OCI-M2 (cell line): ENCODE measurements at regions not wholly inside any gene's neighbourhood (a gene's known extent, or its start where the extent isn't known, plus 50 kb on each side); places are given as distances from the start of the nearest gene placed in this dataset.
"Not testable (repeated sequence)": the region's sequence is repeated elsewhere in the genome, so short reads cannot be mapped to it uniquely, and the experiment has no call there.

ENCODE experiments used
- DNase-seq: peaks from one replicate; lab custom pipeline; 2025; ENCODE audit not compliant: unreplicated experiment; lab: John Stamatoyannopoulos, UW

DNA sequence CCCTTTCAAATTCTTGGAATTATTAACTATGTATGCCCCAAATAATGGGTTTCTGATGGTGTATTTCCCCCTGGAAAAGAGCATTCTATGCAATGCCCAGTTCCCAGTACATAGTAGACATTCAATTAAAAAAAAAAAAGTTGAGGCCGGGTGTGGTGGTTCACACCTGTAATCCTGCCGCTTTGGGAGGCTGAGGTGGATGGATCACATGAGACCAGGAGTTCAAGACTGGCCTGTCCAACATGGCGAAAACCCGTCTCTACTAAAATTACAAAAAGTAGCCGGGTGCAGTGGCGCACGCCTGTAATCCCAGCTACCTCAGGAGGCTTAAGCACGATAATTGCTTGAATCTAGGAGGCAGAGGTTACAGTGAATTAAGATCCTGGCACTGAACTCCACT, 83.3 kb upstream of the ZNF217 start:
- no peak for DNase-seq

- no peak for DNase-seq
These were observed 82.8 kb upstream of the ZNF217 start for GRCh38 chr20:53676519-53676822.

GRCh38 chr20:53672484-53673129, 79.0 kb upstream of the ZNF217 start:
- no peak for DNase-seq

DNA sequence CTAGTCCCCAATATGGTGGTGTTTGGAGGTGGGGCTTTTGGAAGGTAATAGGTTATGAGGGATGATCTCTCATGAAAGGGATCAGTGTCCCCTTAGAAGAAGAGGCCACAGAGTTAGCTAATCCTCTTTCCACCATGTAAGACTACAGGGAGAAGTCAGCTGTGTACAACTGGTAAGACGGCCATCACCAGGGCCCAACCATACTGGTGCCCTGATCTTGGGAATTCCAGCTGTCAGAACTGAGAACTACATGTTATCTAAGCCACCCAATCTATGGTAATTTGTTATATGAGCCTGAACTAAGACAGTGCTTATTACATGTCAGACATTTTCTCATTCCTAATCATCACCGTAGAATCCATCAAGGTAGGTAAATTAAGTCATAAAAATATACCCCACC, 77.7 kb upstream of the ZNF217 start:
- DNase-seq: no peak

DNA sequence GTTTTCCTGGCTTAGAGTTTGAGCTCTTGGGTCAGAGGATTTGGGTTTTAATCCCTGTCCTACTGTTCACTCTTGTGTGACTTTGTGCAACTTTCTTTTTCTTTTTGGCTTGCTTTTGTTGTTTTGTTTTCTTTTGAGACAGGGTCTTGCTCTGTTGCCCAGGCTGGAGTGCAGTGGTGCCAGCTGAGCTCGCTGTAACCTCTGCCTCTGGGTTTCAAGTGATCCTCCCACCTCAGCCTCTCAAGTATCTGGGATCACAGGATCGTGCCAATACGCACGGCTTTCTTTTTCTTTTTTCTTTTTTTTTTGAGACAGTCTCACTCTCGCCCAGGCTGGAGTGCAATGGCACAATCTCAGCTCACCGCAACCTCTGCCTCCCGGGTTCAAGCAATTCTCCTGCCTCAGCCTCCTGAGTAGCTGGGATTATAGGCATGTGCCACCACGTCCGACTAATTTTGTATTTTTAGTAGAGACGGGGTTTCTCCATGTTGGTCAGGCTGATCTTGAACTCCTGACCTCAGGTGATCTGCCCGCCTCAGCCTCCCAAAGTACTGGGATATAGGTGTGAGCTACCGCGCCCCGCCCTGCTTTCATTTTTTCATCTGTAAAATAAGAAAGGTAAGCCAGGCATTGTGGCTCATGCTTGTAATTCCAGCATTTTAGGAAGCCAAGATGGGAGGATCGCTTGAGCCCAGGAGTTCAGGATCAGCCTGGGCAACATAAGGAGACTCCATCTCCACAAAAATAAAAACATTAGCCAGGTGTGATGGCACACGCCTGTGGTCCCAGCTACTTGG, 76.1 kb upstream of the ZNF217 start:
- DNase-seq: not testable (repeated sequence)

GRCh38 chr20:53668992-53669391, 75.4 kb upstream of the ZNF217 start:
- DNase-seq: no peak

DNA sequence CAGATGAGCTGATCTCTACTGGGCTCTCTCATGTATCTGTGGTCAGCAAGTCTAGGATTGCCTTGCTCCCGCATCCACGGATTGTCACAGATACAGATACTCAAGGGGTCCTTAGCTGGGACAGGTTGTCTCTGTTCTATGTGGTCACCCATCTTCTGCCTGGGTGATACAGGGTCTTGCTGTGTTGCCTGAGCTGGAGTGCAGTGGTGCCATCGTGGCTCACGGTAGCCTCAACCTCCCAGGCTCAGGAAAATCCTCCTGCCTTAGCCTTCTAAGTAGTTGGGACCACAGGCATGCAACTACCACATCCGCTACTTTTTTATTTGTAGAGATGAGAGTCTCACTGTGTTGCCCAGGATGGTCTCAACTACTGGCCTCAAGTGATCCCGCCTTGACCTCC, 72.5 kb upstream of the ZNF217 start:
- no peak for DNase-seq

DNA sequence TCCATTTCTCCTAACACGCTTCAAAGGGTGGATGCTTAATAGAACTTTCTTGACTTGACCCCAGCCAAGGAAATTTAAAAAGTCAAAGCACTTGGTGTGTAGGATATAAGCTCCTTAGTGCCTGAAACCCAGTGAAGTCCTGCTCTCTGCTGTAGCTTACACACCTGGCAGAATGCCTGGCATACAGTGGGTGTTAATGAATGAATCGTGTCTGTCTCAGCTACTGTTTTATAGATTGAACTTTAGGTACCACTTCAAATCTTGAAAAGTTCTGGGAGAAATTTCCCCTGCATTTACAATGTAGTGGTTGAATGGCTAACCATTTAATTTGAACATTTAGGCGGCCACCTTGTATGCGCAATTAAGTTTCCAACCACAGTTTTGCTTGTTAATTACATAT, 70.5 kb upstream of the ZNF217 start:
- no peak for DNase-seq

- DNase-seq: not testable (repeated sequence)
These were observed 69.9 kb upstream of the ZNF217 start for GRCh38 chr20:53663521-53663920.

DNA sequence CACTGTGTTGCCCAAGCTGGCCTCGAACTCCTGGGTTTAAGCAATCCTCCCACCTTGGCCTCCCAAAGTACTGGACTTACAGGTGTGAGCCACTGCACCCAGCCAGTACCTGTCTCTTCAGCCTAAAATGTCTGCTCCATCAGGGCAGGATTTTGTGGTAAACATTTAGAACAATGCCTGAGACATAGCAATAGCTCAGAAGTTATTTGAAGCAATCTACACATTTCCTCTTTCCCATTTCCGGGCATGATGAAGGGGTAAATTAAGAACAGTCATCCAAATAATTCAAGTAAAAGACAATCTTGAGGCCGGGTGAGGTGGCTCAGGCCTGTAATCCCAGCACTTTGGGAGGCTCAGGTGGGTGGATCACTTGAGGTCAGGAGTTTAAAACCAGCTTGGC, 69.0 kb upstream of the ZNF217 start:
- DNase-seq: no peak

- DNase-seq: no peak
These were observed 67.3 kb upstream of the ZNF217 start for GRCh38 chr20:53660947-53661381.

- no peak for DNase-seq
These were observed 66.7 kb upstream of the ZNF217 start for GRCh38 chr20:53660078-53660909.

DNA sequence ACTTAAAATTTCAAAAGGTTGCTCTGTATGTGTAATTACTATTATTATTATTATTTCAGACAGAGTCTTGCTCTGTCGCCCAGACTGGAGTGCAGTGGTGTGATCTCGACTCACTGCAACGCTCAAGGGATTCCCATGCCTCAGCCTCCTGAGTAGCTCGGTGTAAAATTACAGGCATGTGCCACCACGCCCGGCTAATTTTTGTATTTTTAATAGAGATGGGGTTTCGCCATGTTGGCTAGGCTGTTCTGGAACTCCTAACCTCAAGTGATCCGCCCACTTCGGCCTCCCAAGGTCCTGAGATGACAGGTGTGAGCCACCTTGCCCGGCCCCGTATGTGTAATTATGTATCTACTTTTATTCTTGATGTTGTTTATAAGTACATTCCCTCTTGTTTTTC, 65.3 kb upstream of the ZNF217 start:
- DNase-seq: no peak

DNA sequence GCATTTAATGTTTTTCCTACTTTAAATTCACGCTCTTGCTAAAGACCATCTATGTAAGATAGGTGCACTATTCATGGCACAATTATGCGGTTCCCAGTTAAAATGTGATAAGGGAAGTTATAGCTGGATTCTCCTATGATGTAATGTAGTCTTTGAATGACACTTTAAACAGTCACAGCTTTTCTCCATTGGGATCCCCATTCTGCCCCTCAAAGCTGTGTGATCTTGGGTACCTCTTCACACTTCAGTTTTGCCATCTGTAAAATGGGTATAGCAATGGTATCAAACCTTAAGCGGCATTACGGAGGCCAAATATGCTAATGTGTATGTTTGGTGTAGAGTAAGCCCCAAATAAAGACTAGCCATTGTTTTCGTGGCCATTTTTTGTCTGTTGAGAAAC, 64.7 kb upstream of the ZNF217 start:
- no peak for DNase-seq

GRCh38 chr20:53657732-53658131, 64.1 kb upstream of the ZNF217 start:
- DNase-seq: no peak

- DNase-seq: no peak
These were observed 63.6 kb upstream of the ZNF217 start for GRCh38 chr20:53657279-53657678.

DNA sequence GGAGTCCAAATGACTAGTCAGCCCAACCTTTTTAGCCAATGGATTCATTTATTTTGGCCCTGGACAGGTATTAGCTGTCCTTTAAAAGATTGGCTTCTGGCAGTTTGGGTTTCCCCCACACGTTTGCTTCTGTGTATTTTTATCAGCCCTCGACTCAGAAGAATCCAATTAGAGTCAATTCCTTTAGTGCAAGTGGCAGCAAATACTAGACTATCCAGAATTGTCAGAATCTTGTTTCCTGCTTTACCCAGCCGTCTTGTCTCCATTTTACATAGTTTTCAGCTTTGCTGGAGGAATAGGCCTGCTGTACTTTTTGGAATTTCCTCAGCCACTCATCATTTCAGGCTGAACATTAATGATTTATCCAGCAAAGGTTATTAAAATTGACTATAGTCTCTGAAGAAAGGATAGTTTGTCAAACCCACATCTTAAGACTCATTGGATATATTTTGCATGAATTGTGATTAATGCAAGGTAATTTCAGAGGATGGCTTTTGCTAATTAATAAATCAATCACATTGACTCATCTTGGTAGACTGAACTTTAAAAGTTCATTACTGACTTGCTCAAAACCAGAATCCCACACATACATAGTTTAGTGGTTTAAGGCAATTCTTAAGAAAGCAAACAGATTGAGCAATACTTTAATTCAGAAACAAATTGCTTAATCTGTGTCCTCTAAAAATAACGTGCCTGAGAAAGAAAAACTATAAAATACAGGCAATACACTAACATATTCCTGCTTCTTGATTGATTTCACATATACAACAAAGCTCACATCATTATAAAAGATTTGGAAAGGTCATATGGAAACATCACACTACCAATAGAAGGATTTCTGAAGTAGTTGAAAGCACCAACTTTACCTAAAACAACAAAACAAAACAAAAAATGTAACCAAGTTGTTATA, 62.9 kb upstream of the ZNF217 start:
- no peak for DNase-seq

- DNase-seq: no peak
These were observed 62.1 kb upstream of the ZNF217 start for GRCh38 chr20:53655625-53656292.

GRCh38 chr20:53654932-53655624, 61.4 kb upstream of the ZNF217 start:
- DNase-seq: no peak

DNA sequence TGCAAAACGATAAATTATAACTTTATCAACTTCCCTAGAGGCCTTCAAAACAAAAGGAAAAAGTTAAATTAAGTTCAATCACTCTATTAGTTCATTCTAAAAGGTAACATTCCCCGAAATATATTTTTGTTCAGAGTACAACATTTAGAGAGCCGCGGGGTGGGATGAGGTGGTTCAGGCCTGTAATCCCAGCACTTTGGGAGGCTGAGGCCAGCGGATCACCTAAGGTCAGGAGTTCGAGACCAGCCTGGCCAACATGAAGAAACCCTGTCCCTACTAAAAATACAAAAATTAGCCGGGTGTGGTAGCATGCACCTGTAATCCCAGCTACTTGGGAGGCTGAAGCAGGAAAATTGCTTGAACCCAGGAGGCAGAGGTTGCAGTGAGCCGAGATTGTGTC, 60.9 kb upstream of the ZNF217 start:
- not testable (repeated sequence) for DNase-seq
